WI38 (cell line): ENCODE measurements at regions not wholly inside any gene's neighbourhood (a gene's known extent, or its start where the extent isn't known, plus 50 kb on each side); places are given as distances from the start of the nearest gene placed in this dataset.
"Not testable (repeated sequence)": the region's sequence is repeated elsewhere in the genome, so short reads cannot be mapped to it uniquely, and the experiment has no call there.

Experiments used
- H3K4me3 ChIP-seq: 2 replicates; pipeline ENCODE4 v1.5.1; 2011; ENCODE audit warnings: low read depth, mild to moderate bottlenecking, control low read depth, low read length
- CTCF ChIP-seq: IDR thresholded peaks from 2 replicates; pipeline ENCODE4 v1.5.1; 2012; ENCODE audit warnings: low read depth, mild to moderate bottlenecking, control low read depth, low read length

- H3K4me3 ChIP-seq: no peak overlapping the region
Observed at GRCh38 chr1:157200451-157200850, 62.3 kb upstream of the ETV3 start.

GRCh38 chr1:157199421-157199755, 61.2 kb upstream of the ETV3 start:
- no peak overlapping the region for H3K4me3 ChIP-seq
- no peak for TF ChIP-seq CTCF

More at GRCh38 chr1:157200451-157200850, 62.3 kb upstream of the ETV3 start:
- no peak for TF ChIP-seq CTCF

GRCh38 chr1:157198619-157199420, 60.6 kb upstream of the ETV3 start:
- no peak overlapping the region for H3K4me3 ChIP-seq
- no peak for TF ChIP-seq CTCF

GRCh38 chr1:157197906-157198435, 59.8 kb upstream of the ETV3 start:
- no peak for TF ChIP-seq CTCF
- H3K4me3 ChIP-seq: no peak overlapping the region

GRCh38 chr1:157196670-157197456, 58.7 kb upstream of the ETV3 start:
- TF ChIP-seq CTCF: peak; percentile 28; the same call in 1 of the 2 replicates

GRCh38 chr1:157196245-157196543, 58.0 kb upstream of the ETV3 start:
- TF ChIP-seq CTCF: no peak
- no peak overlapping the region for H3K4me3 ChIP-seq

More at GRCh38 chr1:157196670-157197456, 58.7 kb upstream of the ETV3 start:
- not testable (repeated sequence) for H3K4me3 ChIP-seq

GRCh38 chr1:157195521-157196244, 57.5 kb upstream of the ETV3 start:
- no peak overlapping the region for H3K4me3 ChIP-seq

More at GRCh38 chr1:157195521-157196244, 57.5 kb upstream of the ETV3 start:
- no peak for TF ChIP-seq CTCF
